ENCODE measurements at regions not wholly inside any gene's neighbourhood (a gene's known extent, or its start where the extent isn't known, plus 50 kb on each side); places are given as distances from the start of the nearest gene placed in this dataset.
"Not testable (repeated sequence)": the region's sequence is repeated elsewhere in the genome, so short reads cannot be mapped to it uniquely, and the experiment has no call there.

DNA sequence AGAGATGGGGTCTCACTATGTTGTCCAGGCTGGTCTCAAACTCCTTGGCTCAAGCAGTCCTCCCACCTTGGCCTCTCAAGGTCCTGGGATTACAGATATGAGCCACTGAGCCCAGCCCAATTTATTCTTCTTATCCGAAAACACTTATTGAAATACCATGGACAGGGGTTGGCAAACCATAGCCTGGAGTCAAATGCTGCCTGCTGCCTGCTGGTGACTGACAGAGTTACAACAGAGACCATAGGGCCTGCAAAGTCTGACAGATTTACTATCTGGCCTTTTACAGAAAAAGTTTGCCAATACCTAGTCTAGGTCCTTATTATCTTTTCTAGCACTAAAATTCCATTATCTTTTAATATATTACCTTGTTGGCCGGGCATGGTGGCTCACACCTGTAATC is 87.1 kb upstream of the ZNF281 start:
- DNase-seq, result no peak

GRCh38 chr1:200495901-200496300 is 86.1 kb upstream of the ZNF281 start:
- no peak for DNase-seq

GRCh38 chr1:200493344-200493743 is 83.5 kb upstream of the ZNF281 start:
- no peak for DNase-seq

DNA sequence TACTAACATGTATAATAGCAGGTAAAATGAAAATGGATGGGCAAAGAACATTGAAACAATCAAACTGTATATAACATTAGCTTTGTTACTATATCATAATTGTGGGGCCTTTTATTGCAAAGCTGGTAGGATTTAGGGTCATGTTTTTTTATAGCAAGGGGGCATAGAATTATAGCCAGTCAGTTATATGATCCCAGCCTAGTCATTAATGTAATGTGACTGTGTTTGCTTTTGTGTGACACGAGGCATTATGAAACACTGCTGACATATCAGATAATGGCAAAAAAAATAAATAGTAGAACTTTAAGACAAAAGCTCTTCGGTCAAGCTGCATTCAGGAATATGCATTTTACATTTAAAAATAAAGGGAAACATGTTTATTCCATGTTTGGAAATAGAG is 81.3 kb upstream of the ZNF281 start:
- DNase-seq, result no peak

DNA sequence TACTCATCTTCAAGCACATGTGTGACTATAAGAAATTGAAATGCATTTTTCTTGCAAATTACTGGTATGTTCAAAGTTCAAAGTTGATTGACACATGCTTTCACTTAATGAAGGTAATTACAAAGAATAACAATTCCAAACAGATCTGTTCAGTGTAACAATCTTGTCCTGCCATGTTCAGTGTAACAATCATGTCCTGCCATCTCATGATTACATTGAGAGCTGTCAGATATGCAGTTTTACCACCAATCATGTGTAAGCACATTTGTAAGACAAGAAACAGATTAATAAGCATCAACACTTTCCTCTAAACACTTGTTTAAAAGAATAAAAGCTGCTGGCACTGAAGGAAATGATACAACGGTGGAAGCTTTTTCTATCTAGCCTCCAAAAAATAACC is 80.3 kb upstream of the ZNF281 start:
- no peak for DNase-seq

- peak; percentile 72 for DNase-seq
Measured at GRCh38 chr1:200488375-200489165, 78.7 kb upstream of the ZNF281 start.

GRCh38 chr1:200487650-200488049 is 77.8 kb upstream of the ZNF281 start:
- DNase-seq, result no peak

GRCh38 chr1:200486634-200487033 is 76.8 kb upstream of the ZNF281 start:
- DNase-seq, result no peak

DNA sequence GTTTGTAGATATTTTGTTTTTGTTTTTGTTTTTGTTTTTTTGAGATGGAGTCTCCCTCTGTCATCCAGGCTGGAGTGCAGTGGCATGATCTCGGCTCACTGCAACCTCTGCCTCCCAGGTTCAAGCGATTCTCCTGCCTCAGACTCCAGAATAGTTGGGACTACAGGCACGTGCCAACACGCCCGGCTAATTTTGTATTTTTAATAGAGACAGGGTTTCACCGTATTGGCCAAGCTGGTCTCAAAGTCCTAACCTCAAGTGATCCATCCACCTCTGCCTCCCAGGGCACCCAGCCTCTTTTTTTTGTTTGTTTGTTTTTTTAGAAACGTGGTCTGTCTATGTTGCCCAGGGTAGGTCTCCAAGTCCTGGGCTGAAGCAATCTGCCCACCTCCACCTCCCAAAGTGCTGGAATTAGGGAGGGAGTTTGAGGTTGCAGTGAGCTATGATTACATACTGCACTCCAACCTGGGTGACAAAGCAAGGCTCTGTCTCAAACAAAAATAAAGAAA is 74.7 kb upstream of the ZNF281 start:
- not testable (repeated sequence) for DNase-seq

GRCh38 chr1:200483491-200484143 is 73.8 kb upstream of the ZNF281 start:
- peak; percentile 14 for DNase-seq

- no peak for DNase-seq
Measured at GRCh38 chr1:200480964-200481363, 71.1 kb upstream of the ZNF281 start.

GRCh38 chr1:200479816-200480215 is 70.0 kb upstream of the ZNF281 start:
- no peak for DNase-seq

DNA sequence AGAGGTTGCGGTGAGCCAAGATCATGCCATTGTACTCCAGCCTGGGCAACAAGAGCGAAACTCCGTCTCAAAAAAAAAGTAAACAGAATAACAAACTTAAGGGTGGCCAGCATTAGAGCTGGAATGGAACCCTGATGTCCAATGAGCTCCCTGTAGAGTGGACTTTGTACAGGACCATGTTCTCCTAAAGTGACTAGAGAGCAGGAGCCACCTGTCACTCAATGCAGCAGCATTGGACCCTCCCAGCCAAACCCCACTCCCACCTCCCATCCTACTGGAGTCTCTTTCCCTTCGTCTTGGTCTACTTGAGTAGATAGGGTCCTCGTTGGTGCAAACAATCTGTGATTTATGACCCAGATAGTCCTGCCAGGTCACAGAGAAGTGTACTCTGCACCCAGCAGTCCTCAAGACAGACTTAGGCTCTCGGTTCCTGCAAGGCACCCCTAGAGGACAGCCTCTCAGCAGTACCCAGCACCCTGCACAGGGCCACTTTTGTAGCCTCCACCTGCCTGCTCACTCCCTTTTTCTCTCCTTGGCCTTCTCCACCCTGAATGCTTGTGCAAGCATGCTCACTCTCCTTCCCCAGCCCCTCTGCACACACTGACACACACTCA is 69.2 kb upstream of the ZNF281 start:
- no peak for DNase-seq

DNA sequence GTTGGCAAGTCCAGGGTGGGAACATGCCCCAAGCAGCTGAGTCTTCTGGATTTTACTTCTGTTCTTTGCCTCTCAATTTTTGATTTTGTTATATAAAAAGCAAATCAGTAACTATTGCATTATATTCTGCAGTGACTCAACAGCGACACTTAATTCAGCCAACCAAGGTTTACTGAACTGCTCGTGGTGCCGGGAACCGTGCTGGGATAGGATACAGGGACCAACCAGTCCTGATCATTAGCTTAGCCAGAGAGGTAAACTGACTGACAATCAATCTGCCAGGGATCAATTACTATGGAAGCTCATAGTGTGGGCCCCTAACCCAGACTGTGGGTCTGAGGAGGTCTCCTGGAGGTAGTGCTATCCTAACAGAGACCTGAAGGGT is 68.4 kb upstream of the ZNF281 start:
- no peak for DNase-seq

DNA sequence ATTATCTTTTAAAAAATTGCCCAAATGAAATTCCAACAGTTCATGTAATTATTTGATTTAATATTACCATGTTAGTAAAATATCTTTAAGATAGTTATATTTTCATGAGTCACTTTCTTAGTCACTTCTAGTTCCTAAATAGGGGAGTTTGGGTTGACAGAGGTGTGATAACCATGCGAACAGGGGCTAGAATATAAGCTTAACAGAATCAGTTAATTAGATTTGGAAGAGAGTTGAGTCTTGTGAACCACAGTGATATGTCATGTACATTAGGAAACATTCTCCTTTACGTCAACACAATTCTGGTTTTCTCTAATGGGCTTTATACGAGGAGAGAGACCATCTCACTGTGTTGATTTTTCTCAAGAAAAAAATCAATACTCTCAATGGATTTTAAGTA is 64.8 kb upstream of the ZNF281 start:
- no peak for DNase-seq

- DNase-seq, result no peak
Measured at GRCh38 chr1:200473698-200474371, 64.0 kb upstream of the ZNF281 start.

- no peak for DNase-seq
Measured at GRCh38 chr1:200471739-200472138, 61.9 kb upstream of the ZNF281 start.

DNA sequence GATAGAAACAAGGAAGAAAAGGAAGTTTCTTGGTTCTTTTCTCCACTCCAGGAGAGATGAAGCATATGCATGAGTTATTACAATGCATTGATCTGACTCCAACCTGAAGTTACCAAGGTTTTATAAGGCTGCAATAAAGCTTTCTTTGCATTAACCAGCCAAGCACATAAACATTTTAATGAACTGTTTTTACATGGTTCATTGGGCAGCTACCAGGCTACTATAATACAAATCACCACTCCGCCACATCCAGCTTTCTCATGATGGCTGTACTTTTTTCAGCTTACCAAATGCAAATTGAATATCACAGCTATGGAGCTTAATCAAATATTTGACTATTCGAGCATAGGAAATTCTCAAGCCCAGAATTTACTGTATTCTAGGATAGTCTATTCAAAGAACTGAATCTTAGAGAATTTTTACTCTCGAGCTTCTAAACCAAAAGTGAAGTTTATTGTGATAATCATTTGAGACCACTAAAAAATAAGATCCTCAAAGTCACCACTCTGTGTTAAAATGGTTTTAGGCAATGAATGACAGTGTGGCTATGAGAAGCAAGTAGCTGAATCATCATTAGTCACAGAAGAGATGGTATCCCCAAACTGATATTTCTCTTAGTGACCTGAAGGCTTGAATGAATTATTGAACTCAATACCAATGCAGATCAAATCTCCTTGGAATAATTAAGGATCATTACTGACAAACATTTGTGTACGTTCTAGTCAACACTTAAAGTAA is 58.6 kb upstream of the ZNF281 start:
- DNase-seq, result no peak

DNA sequence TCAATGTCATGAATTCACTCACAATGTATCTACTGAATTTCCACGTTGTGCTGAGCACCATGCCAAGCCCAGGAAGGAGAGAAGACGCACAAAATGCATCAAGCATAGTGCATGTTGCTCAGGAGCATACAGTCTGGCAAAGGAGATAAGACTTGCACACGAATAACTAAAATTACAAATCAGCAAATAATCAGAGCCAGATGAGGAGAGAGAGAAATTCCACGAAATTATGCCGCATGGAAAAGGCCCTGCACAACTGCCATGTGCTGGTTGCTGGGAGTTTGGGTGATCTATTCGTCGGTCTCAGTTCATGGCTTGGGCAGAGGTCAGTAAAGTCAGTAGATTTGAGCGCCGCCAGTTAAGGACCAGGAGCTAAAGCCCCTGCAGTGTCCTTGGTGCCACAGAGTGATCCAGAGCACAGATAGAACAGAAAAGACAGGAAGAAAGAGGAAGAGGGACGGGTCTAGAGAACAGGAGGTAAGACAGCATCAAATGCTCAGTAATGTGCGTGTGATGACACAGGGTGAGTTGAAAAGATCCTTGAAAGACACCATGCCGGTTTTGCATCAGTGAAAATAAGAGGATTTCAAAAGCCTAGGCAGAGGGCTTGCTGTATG is 55.1 kb upstream of the ZNF281 start:
- DNase-seq, result no peak

All from hematopoietic multipotent progenitor cell treated with erythropoietin and hydrocortisone succinate and interleukin-3 and kit ligand, for 8 days (in vitro differentiated cells).